ENCODE measurements at regions not wholly inside any gene's neighbourhood (a gene's known extent, or its start where the extent isn't known, plus 50 kb on each side); places are given as distances from the start of the nearest gene placed in this dataset.

DNA sequence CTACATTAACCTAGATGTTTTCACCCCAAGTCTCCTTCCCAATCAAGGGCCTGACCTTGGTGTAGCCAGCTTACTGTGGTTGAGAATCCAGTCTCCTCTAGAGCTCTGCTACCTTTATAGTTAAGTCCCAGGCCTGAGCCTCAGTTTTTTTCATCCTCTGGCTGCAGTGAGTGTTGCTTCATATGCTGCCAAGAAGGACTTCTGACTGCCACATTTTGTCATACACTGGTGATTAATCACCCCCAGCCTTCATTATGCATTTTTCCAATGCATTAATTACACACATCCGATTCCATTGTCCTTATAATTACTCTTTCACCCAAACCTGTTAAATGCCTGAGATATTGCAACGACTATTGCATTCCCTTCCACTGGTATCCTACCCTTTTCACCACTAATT, 66.3 kb upstream of the FGGY start:
- 62 to 65% methylated on average over 2 of the region's 2 CpGs for WGBS, 2 donors
- Histone ChIP-seq H3K4me3 (no peak overlapping the region), H3K4me1 (peaks cover 6% of the 10 kb centered on the region), H3K9me3 (no peaks in the 10 kb centered on the region), H3K27me3 (no peaks in the 10 kb centered on the region), H3K27ac (no peak overlapping the region), H3K36me3 (replicated peaks in 1 of 2; ENCODE audit: insufficient read depth in 1 of 2, low read depth in 2 of 2) (no peaks in the 10 kb centered on the region)
- intact Hi-C loops (cut with DNase I): no loop called here
- no peak for DNase-seq
- ATAC-seq: no peak
- no peak for TF ChIP-seq CTCF (IDR thresholded peaks at IDR 0.05)
- TF ChIP-seq POLR2A (IDR thresholded peaks at IDR 0.05): no peak

DNA sequence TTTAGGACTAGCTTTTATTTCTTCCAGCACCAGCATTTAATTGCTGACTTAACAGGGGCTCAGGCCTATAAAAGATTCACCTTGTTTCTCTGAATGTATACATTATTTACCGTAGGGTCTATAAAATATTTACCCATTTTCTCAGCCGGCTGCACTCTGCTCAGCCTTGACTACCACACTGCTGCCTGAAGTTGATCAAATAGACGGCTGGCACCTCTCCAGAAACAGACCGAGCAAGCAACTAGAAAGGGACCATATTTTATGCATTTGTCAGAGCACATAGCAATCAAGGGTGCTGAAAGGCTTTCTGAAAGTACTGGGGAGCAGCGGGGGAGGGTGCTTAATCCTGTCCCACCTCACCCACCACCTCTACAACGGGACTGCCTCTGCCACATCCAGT, 64.7 kb upstream of the FGGY start:
- Histone ChIP-seq H3K4me3 (no peak overlapping the region), H3K36me3 (replicated peaks in 1 of 2; ENCODE audit: insufficient read depth in 1 of 2, low read depth in 2 of 2) (no peaks in the 10 kb centered on the region), H3K27me3 (no peaks in the 10 kb centered on the region), H3K4me1 (peaks cover 6% of the 10 kb centered on the region), H3K27ac (no peak overlapping the region), H3K9me3 (no peaks in the 10 kb centered on the region)
- ATAC-seq: peak; percentile 68
- peak; percentile 62 to 85 (median 81) for DNase-seq
- TF ChIP-seq CTCF (IDR thresholded peaks at IDR 0.05) (no peak), POLR2A (IDR thresholded peaks at IDR 0.05) (no peak)
- 30 to 45% methylated on average over 6 of the region's 6 CpGs for WGBS, 2 donors
- intact Hi-C loops (cut with DNase I): no loop called here

GRCh38 chr1:59233444-59233843, 63.5 kb upstream of the FGGY start:
- no peak overlapping the region for H3K4me3 ChIP-seq
- 73 to 79% methylated on average over 1 of the region's 1 CpG for WGBS, 2 donors
- DNase-seq (no peak), ATAC-seq (no peak)
- H3K9me3 ChIP-seq: no peaks in the 10 kb centered on the region
- intact Hi-C loops (cut with DNase I): no loop called here
- H3K27me3 ChIP-seq: no peaks in the 10 kb centered on the region
- H3K4me1 ChIP-seq: peaks cover 6% of the 10 kb centered on the region
- no peaks in the 10 kb centered on the region for H3K36me3 ChIP-seq (replicated peaks in 1 of 2; ENCODE audit: insufficient read depth in 1 of 2, low read depth in 2 of 2)
- TF ChIP-seq CTCF (IDR thresholded peaks at IDR 0.05) (no peak), POLR2A (IDR thresholded peaks at IDR 0.05) (no peak)
- no peak overlapping the region for H3K27ac ChIP-seq

DNA sequence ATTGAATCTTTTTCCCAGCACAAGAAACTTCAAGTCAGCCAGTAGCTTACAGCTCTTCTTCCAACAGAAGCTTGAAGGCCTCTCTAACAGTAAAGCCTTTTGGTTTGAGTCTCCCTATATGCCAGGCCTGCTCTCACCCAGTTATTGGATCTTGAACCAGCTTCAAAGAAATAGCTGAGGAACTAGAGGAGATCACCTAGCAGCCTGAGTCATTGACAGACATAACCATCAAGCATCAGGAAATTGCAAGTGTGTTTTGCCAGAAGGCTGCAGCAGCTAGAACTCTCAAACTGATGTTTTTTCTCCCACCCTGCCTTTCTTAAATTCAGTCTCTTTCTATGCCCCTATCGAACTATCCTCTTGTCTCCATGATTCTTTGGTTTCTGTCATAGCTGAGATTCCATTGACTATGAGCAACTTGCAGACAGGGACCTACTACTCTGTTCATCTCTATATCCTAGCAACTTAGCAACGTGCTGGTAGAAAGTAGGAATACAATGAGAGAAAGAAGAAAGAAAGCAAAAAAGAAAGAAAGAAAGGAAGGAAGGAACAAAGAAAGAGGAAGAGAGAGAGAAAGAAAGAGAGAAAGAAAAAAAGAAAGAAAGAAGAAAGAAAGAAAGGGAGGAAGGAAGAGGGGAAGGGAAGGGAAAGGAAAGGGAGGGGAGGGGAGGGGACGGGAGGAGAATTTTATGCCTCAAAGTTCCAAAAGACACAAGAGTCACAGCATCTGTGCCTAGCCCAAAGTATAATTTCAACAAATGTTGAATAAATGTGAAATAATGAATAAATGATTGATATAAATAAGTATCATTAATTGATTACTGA, 60.0 kb upstream of the FGGY start:
- WGBS, 2 donors: 77% methylated on average over 3 of the region's 3 CpGs

More for the DNA sequence above, 60.0 kb upstream of the FGGY start:
- ATAC-seq (no peak), DNase-seq (no peak)
- intact Hi-C loops (cut with DNase I): no loop called here
- TF ChIP-seq CTCF (IDR thresholded peaks at IDR 0.05) (no peak), POLR2A (IDR thresholded peaks at IDR 0.05) (no peak)
- H3K9me3 ChIP-seq: no peaks in the 10 kb centered on the region
- H3K4me3 ChIP-seq: no peak overlapping the region
- H3K36me3 ChIP-seq (replicated peaks in 1 of 2; ENCODE audit: insufficient read depth in 1 of 2, low read depth in 2 of 2): no peaks in the 10 kb centered on the region
- no peaks in the 10 kb centered on the region for H3K27me3 ChIP-seq
- no peak overlapping the region for H3K27ac ChIP-seq
- H3K4me1 ChIP-seq: peaks cover 6% of the 10 kb centered on the region
